SK-N-SH (cell line): ENCODE measurements at regions not wholly inside any gene's neighbourhood (a gene's known extent, or its start where the extent isn't known, plus 50 kb on each side); places are given as distances from the start of the nearest gene placed in this dataset.

Experiments used
- CTCF ChIP-seq: fragments of 200-600 bp; sonication (generic); IDR thresholded peaks from 2 replicates; pipeline ENCODE4 v1.6.1; 2017; ENCODE audit warnings: antibody characterized with exemption, mild to moderate bottlenecking, moderate library complexity
- ELF1 ChIP-seq: IDR thresholded peaks from 2 replicates; pipeline ENCODE4 v1.4.0; 2012
- EZH2phosphoT487 ChIP-seq: fragments of 200-600 bp; sonication (generic); IDR thresholded peaks from 2 replicates; pipeline ENCODE4 v1.6.1; 2017; ENCODE audit warnings: low read depth, mixed run types, mild to moderate bottlenecking, antibody characterized with exemption, moderate library complexity, borderline replicate concordance
- FOXM1 ChIP-seq: IDR thresholded peaks from 2 replicates; pipeline ENCODE4 v1.4.0; 2012; ENCODE audit warnings: low read depth, mild to moderate bottlenecking
- GABPA ChIP-seq: IDR thresholded peaks from 2 replicates; pipeline ENCODE4 v1.4.0; 2012; ENCODE audit warnings: low read depth, mild to moderate bottlenecking
- MXI1 ChIP-seq: IDR thresholded peaks from 2 replicates; pipeline ENCODE4 v1.6.1; 2012; ENCODE audit warnings: mild to moderate bottlenecking, low read depth, low read length, improper control_type of control experiment
- NFIC ChIP-seq: IDR thresholded peaks from 2 replicates; pipeline ENCODE4 v1.4.0; 2012; ENCODE audit warnings: borderline replicate concordance
- POLR2AphosphoS5 ChIP-seq: IDR thresholded peaks from 2 replicates; pipeline ENCODE4 v1.6.1; 2012; ENCODE audit warnings: low read depth, low read length
- SIN3A ChIP-seq: IDR thresholded peaks from 2 replicates; pipeline ENCODE4 v1.6.1; 2012; ENCODE audit warnings: low read depth, mild to moderate bottlenecking, low read length, moderate library complexity, borderline replicate concordance
- SMC3 ChIP-seq: IDR thresholded peaks from 2 replicates; pipeline ENCODE4 v1.6.1; 2012; ENCODE audit warnings: low read depth, low read length, improper control_type of control experiment
- YY1 ChIP-seq: IDR thresholded peaks from 2 replicates; pipeline ENCODE4 v1.4.0; 2012; ENCODE audit warnings: low read depth, mild to moderate bottlenecking
- ZBTB33 ChIP-seq: IDR thresholded peaks from 2 replicates; pipeline ENCODE4 v1.4.0; 2012; ENCODE audit warnings: low read depth, borderline replicate concordance
- TF ChIP-seq, protein P1 (sequence below): IDR thresholded peaks from 2 replicates; pipeline ENCODE4 v1.6.1; 2012; ENCODE audit warnings: mild to moderate bottlenecking, low read depth, low read length, moderate library complexity
- TF ChIP-seq, protein P2 (sequence below): IDR thresholded peaks from 2 replicates; pipeline ENCODE4 v1.4.0; 2012; ENCODE audit warnings: low read depth, borderline replicate concordance

DNA sequence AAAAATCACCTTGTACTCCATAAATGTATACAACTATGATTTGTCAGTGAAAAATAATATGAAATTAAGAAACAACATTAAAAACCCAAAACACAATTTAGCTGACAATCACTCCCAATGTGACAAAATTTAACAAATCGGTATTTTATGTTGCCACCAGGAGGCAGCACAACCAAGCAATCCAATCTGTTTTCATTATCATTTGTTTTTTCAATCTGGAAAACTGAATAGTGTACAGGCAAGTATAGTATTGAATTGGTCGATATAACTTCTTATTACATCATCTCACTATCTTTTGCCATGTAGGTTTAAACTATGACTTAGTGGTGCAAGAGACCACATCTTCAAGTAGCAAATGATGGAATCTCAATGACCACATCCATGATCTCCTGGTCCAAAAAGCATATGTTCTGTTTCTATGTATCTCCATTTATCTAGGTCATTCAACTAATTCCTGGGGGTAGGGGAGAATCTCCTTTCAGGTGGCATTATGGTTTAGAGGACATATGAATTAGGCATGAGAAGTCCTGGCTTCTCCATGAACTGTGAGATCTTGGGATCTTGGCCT, 112.9 kb upstream of the AGA start:
- TF ChIP-seq CTCF (peak; percentile 88), SIN3A (no peak), YY1 (no peak), NFIC (no peak), POLR2AphosphoS5 (no peak), ZBTB33 (no peak), GABPA (no peak), MXI1 (no peak), ELF1 (no peak), FOXM1 (no peak), EZH2phosphoT487 (no peak), SMC3 (peak; percentile 61)
- TF ChIP-seq, protein P1, sequence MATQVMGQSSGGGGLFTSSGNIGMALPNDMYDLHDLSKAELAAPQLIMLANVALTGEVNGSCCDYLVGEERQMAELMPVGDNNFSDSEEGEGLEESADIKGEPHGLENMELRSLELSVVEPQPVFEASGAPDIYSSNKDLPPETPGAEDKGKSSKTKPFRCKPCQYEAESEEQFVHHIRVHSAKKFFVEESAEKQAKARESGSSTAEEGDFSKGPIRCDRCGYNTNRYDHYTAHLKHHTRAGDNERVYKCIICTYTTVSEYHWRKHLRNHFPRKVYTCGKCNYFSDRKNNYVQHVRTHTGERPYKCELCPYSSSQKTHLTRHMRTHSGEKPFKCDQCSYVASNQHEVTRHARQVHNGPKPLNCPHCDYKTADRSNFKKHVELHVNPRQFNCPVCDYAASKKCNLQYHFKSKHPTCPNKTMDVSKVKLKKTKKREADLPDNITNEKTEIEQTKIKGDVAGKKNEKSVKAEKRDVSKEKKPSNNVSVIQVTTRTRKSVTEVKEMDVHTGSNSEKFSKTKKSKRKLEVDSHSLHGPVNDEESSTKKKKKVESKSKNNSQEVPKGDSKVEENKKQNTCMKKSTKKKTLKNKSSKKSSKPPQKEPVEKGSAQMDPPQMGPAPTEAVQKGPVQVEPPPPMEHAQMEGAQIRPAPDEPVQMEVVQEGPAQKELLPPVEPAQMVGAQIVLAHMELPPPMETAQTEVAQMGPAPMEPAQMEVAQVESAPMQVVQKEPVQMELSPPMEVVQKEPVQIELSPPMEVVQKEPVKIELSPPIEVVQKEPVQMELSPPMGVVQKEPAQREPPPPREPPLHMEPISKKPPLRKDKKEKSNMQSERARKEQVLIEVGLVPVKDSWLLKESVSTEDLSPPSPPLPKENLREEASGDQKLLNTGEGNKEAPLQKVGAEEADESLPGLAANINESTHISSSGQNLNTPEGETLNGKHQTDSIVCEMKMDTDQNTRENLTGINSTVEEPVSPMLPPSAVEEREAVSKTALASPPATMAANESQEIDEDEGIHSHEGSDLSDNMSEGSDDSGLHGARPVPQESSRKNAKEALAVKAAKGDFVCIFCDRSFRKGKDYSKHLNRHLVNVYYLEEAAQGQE: no peak
- TF ChIP-seq, protein P2, sequence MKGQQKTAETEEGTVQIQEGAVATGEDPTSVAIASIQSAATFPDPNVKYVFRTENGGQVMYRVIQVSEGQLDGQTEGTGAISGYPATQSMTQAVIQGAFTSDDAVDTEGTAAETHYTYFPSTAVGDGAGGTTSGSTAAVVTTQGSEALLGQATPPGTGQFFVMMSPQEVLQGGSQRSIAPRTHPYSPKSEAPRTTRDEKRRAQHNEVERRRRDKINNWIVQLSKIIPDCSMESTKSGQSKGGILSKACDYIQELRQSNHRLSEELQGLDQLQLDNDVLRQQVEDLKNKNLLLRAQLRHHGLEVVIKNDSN: no peak
